HUDEP-2 (cell line): ENCODE measurements at regions not wholly inside any gene's neighbourhood (a gene's known extent, or its start where the extent isn't known, plus 50 kb on each side); places are given as distances from the start of the nearest gene placed in this dataset.
"Not testable (repeated sequence)": the region's sequence is repeated elsewhere in the genome, so short reads cannot be mapped to it uniquely, and the experiment has no call there.

Source experiments
- DNase-seq, 76 experiments: peaks; one replicate each; lab custom pipeline; 2025; ENCODE audit not compliant: unreplicated experiment in 76 of 76; lab: John Stamatoyannopoulos, UW

DNA sequence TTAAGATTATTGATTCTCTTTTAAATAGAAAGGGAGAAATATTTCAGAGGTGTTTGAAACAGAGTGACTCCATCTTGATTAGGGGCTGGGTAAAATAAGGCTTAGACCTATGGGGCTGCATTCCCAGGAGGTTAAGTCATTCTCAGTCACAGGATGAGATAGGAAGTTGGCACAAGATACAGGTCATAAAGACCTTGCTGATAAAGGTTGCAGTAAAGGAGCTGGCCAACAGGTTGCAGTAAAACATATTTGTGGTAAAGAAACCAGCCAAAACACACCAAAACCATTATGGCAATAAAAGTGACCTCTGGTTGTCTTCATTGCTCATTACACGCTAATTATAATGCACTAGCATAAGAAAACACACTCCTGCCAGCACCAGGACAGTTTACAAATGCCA is 165.0 kb downstream of the SPIN4 start:
- DNase-seq, result no peak

DNA sequence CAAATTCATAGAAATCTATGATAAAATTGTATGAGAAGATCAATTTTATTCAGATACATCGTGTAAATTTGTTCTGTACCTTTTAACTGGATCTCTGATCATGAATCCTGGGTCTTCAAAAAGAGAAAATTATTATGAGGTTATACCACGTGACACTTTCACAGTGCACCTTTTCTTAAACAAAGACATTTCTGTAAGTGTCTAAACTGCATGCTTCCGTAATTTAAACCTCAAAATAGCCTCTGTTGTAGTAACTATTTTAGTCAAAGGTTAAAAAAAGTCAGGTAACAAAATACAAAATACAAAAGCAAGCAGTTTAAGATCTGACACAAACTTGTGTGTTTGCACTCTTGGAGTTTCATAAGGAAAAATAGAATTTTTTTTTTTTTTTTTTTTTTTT is 171.3 kb downstream of the SPIN4 start:
- not testable (repeated sequence) for DNase-seq

DNA sequence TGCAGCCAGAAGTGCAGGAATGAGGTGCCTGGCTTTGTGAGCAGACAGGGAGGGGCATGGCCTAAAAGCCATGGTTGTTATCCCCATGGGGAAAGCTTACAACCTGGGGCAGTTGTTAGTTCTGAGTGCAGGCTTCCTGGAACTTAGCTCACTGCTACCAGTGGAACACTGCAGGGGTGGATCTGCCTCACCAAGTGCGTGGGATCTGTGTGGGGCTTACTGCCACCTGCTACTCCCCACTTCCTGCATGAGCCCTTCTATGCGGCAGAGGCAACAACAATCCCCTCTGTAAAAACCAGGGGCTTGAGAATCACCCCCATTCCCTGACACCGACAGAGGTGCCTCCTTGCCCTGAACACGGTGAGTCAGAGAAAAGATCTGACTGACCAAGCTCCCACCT is 174.6 kb downstream of the SPIN4 start:
- DNase-seq, result not testable (repeated sequence)

DNA sequence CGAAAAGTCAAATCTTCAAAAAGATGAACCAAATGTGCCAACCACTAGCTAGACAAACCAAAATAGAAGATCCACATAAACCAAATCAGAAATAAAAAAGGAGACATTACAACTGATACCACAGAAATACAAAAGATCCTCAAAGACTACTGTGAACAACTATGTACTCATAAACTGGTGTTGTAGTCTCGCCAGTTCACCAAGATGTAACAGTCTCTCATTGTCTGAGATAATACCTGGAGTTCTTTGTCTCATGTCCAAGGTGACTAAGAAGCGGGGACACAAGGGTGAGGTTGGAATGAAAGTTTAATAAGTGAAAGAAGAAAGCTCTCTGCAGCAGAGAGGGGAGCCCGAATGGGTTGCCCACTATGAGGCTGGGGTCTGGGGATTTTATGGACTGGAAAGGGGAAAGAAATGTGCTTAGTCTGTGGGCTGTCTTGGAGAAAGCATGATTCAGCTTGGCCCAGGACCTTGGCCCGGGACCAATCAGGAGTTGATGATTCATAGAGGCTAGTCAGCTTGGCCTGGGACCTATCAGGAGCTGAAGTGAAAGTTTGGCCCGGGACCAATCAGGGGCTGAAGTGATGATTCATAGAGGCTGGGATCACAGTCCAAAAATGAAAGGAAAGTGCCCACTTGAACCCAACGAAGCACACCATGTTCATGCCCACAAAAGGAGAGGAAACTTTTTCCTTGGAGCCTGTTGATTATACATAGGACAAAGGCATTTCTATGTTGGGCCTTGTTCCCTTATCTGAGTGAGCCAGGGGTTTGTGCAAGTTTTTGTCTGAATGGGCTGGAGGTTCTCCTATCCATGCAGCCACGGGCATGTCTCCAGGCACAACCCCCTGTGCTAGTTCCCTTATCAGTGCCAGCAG is 177.1 kb downstream of the SPIN4 start:
- DNase-seq, result not testable (repeated sequence)

DNA sequence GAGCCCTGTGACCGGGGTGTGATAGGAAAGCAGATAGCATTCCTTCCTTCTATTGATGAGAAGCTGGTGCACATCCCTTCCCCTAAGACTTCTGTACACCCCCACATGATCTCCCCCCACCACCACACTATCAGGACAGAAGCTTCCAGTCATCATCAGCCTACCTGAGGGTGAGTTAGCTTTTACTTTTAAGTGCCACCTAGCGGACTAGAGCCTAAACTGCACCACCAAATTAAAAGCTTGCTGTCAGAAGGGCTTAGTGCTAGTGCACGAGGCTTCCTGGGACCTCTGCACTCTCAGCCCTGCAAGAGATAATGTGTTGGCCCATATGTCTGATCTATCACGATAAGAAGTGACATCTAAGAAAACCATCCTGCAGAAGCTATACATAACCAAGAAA is 181.7 kb downstream of the SPIN4 start:
- DNase-seq, result not testable (repeated sequence)

DNA sequence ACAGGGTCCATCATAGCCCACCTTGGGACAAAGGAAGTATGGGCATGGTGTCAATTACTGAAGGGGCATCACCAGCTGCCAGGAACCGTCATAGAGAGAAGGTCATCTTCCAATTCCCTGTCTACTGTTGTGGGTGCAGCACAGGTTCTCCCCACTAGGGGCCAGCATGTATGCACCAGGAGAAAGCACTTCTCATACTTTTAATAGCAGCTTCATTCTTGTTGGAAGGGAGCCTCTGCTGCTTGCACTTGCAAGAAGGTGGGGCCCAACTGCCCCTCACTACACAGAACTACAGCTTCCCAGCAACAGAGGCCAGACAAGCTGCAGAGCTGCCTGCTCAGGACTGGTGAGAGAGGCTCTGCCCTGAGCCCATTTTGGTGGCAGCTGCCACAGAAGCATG is 182.2 kb downstream of the SPIN4 start:
- not testable (repeated sequence) for DNase-seq

DNA sequence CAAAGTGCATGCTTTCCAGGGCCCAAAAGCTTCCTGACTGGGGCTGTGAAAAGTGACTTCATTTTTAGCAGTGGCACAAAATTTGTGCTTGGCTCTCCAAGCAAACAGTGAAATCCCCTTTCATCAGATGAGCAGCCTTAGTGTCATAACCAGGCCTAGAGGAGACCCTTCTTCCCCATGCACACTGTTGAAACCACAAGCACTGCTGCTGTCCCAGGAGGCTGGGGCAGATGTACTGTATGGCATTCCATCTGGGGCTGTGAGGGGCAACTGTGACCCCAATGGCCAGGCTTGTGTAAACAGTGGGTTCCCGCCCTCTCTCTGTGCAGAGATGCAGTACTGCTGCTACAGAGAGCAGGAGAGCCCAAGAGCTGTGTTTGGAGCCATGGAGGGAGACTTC is 184.1 kb downstream of the SPIN4 start:
- not testable (repeated sequence) for DNase-seq

DNA sequence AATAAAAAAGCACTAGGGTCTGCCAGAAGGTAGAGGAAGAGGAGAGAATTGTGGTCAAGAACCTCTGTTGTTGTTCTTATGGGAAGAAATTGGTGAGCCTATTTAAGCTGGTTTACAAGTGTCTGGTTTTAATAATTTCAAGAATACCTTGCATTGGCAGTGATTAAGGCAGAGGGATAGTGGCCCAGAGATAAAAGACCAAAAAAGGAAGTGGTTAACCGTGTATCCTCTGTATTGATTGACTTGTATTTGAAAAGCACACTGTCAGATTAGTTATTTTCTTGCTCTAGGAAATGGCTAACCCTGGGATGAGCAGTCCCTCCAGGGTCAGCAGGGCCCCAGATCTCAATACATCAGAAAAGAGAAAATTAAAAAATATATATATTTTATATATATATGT is 190.1 kb downstream of the SPIN4 start:
- DNase-seq, result not testable (repeated sequence)

DNA sequence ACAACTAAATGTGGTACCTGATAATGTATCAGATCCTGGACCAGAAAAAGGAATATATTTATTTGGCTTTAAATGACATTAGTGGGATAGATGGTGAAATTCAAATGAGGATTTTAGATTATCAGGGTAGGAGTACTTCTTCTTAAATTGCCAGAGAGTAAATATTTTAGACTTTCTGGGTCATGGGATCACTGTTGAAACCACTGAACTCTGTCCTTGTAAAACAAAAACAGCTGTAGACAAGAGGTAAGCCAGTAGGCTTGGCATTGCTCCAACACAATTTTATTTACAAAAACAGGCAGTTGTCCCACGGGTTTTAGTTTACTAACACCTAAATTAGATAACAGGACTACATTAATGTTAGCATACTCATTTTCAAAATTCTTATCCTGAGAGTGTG is 190.8 kb downstream of the SPIN4 start:
- DNase-seq, result not testable (repeated sequence)

DNA sequence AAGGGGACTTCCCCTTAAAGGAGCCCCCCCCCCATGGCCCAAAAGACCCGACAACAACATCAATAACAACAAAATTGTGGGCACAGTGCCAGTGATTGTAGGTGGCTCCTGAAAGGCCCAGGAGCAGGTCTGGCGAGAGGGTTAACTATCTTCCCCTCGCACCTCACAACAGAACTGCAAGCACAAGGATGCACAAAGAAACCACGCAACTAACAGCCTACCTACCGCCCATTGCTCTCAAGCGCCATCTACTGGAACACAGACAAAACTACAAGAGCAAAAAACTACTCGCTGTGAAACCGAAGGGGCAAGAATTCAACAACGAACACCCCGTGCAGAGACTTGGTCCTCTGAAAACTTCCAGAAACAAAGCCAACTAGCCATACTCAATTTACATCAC is 205.6 kb downstream of the SPIN4 start:
- DNase-seq, result not testable (repeated sequence)

DNA sequence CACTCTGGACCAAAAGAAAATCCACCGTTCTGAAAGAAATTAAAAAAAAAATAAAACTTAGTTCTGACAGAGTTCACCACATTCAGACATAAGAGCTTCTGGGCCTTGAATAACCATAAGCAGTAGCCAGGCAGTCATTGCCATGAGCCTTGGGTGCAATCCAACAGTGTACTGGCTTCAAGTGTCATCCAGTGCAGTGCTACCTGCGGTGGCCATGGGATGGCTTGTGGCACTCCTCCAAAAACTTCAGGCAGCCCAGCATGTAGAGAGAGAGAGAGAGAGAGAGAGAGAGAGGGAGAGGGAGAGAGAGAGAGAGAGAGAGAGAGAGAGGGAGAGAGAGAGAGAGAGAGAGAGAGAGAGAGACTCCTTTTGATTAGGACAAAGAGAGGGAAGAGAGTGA is 208.5 kb downstream of the SPIN4 start:
- not testable (repeated sequence) for DNase-seq

DNA sequence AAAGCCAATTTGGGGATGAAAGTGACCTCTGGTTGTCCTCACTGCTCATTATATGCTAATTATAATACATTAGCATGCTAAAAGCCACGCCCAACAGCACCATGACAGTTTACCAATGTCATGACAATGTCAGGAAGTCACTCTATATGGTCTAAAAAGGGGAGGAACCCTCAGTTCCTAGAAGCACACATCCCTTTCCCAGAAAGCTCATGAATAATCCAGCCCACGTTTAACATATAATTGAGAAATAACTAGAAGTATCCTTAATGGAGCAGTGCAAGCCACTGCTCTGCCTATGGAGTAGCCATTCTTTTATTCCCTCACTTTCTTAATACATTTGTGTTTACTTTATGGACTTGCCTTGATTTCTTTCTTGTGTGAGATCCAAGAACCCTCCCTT is 215.3 kb downstream of the SPIN4 start:
- not testable (repeated sequence) for DNase-seq

DNA sequence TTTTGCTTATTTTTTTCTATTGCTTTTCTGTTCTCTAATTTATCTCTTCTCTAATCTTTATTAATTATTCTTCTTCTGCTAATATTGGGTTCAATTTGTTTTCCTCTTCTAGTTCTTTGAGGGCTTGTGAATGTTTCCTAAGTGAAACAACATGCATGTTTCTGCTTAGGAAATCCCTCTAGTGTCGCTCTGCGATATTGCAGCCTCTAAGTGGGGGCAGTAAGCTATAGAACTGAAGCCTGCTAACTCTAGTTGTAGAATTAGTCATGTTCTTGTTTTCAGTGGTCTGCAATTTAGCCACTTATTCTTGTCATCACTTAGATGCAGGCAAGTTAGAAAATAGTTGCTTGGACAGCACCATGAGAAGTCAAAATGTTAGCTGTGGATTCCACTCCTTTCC is 222.6 kb downstream of the SPIN4 start:
- DNase-seq, result peak in 16 of 76 experiments; percentile 0 to 21 (median 1)

DNA sequence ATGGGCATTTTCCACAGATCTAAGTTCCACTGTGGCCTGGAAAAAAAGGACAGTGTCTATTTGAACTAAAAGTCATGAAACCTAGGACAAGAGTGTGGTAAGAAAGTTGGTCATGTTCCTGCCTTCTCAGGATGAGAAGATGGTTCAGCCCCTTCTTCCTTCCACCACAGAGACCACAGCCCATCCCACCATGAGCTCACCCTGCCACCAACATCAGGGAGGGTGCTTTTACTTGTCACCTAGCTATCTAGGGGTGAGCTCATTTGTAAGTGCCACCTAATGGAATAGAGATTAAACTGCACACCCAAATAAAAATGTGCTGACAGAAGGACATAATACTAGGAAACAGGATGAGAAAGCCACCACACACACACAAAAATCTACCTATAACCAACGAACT is 235.9 kb downstream of the SPIN4 start:
- DNase-seq, result no peak

DNA sequence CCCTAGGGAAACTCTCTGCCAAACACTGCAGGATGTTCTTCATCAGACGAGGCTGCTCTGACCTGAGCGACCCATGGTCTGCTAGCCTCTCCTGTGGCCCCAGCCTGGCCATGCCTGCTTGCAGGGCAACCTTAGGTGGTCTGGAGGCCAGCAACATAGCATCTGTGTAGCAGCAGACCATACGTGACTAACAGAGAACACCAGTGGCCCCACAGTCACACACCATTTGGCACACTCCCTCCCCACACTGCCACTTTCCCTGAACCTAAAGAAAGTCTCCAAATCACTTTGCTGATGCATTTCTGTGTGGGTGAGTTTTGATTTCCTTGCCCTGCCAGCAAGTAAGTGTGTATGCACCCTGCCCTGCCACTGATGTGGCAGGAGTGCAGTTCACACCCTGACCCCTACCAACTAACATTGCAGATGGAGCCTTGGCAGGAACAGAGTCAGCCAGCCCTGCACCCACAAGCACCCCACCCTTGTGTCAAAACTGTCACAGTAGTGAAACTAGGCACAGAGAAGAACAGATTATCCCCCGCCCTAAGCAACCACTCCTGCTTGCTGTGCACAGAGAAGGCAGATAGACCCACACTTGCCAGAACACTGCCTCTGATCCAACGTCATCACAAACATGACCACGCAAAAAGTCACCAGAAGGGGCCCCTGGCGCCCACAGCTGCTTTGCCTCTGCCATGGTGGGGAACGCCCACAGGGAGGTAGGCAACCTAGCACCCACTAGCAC is 249.1 kb downstream of the SPIN4 start:
- DNase-seq, result no peak

DNA sequence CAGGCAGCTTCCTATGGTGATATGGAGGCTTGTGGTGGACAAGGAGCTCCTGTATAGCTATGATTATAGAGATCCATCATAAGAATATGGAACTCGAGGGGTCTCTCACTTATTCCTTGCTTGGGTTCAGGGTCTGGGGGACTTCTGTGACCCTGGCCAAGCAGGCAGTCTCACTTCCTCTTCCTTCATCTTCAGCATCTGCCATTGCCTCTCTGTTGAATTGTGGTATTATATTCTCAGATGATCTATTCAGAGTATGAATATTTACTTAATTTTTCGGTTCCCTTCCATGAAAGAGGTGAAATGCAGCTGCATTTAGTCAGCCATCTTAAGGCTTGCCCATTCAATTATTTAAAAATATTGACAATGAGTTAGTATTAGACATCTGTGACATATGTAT is 292.9 kb downstream of the SPIN4 start:
- no peak for DNase-seq

DNA sequence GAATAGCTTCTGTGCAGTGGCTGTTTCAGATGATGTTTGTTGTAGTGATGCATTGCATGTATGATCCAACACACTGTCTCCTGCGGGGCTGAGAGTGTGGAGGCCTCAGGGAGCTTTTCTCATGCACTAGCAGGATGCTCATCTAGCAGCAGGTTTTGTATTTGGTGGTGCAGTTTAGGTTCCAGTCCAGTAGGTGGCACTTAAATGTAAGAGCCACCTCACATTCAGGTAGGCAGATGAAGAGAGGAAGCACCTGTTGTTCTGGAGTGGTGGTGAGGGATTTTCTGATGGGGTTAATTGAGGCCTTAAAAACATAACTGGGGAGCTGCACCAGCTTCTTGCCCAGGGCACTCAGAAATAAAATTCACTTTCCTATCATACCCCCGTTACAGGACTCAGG is 300.9 kb downstream of the SPIN4 start:
- DNase-seq, result peak in 3 of 76 experiments; percentile 0 to 1 (median 0)

DNA sequence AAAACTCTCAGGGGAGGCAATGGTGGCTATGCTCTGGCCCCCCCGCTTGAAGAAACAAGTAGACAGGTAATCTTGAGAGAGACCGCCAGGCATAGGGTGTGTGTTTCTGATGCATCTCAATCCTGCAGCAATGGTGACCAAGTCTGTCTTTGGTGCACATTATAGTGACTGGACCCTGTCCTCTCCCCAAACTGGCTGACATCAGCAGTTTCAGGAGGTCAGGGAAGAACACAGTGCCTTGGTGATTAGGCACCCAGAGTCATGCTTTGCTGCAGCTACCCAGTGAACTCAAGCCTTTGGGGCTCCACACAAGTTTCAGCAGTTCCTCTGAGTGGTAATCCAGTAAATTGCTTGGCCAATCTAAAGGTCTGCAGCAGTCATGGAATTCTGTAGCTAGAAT is 318.3 kb downstream of the SPIN4 start:
- DNase-seq, result no peak

DNA sequence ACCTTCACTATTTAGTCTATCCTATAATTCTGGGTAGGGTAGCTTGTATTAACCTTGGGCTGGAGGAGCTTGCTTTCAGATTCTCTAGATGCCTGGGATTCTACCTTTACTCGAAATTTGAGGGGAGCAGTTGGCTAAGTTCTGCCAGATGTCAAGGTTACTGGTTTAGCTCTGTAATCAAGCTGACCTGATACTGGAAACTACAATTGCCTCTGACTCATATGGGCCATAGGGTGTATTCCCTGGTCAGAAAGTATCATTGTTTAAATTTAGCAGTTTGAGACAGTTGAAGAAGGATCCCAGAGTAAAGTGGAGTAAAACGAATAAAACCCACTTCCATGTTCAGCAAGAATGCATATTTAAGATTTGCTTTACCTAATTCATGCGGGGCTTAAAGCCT is 337.6 kb downstream of the SPIN4 start:
- DNase-seq, result no peak

DNA sequence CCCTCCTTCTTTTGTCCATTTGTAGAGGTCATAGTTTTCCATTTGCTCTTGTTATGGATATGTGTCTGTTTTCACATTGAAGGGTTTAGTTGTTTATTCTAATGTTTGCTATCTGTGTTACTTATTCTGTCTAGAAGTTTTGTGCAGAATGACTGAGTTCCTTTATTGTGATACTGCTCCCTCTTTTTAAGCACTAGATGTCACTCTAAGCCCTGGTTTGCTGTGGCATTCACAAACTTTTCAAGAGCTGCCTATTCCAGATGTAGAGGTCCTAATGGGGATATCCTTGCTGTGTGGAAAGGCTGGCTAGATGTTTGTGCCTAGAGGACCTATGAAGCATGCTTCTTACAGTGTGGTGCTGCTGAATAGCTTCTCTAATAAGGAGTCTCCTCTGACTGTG is 338.6 kb downstream of the SPIN4 start:
- DNase-seq, result peak in 3 of 76 experiments; percentile 0 to 5 (median 0)

DNA sequence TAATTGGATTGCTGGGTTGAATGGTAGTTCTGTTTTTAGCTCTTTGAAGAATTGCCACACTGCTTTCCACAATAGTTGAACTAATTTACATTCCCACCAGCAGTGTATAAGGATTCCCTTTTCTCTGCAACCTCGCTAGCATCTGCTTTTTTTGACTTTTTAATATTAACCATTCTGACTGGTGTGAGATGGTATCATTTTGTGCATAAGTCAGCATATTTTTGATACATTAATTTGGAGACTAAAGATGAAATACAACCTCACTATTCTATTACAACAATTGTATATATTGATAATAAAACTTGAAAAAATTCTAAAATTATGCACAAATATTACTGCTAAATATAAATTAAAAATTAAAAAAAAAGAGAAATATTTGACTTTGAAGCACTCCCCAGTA is 350.9 kb downstream of the SPIN4 start:
- DNase-seq, result not testable (repeated sequence)
